ENCODE measurements at regions not wholly inside any gene's neighbourhood (a gene's known extent, or its start where the extent isn't known, plus 50 kb on each side); places are given as distances from the start of the nearest gene placed in this dataset.
A peak's percentile ranks its signal among the peaks of the same experiment; 100 is the strongest.

- peaks cover 0 to 15% (median 8%) of the 10 kb centered on the region in 4 donors for H3K4me1 ChIP-seq
- no peak for TF ChIP-seq EP300 (IDR thresholded peaks at IDR 0.05)
- TF ChIP-seq POLR2AphosphoS5 (IDR thresholded peaks at IDR 0.05) = peak in 2 of 4 donors; percentile 11 to 26
- no peak for DNase-seq
- H3K36me3 ChIP-seq = no peaks in the 10 kb centered on the region
- 2 to 6% methylated on average over 41 of the region's 41 CpGs for WGBS, 2 donors
- no peak overlapping the region for H3K27ac ChIP-seq
- peaks cover 9 to 55% (median 40%) of the 10 kb centered on the region in 3 donors for H3K27me3 ChIP-seq
- H3K9me3 ChIP-seq = no peaks in the 10 kb centered on the region
- intact Hi-C loops (cut with DNase I) = no loop called here
- peak overlapping the region in 3 of 4 donors; percentile 33 to 37 (median 36) for H3K4me3 ChIP-seq
Observed at GRCh38 chr9:84140535-84141101, 160.0 kb downstream of the RMI1 start.

GRCh38 chr9:84141741-84142370 lies 161.3 kb downstream of the RMI1 start:
- peaks cover 9 to 55% (median 40%) of the 10 kb centered on the region in 3 donors for H3K27me3 ChIP-seq
- intact Hi-C loops (cut with DNase I) = no loop called here
- 70 to 84% methylated on average over 7 of the region's 7 CpGs for WGBS, 2 donors

GRCh38 chr9:84145031-84145430 lies 164.4 kb downstream of the RMI1 start:
- H3K9me3 ChIP-seq = no peaks in the 10 kb centered on the region
- intact Hi-C loops (cut with DNase I) = no loop called here
- WGBS, 2 donors = 72 to 81% methylated on average over 3 of the region's 3 CpGs
- TF ChIP-seq POLR2A (IDR thresholded peaks at IDR 0.05) (no peak), POLR2AphosphoS5 (IDR thresholded peaks at IDR 0.05) (no peak), EP300 (IDR thresholded peaks at IDR 0.05) (no peak), CTCF (IDR thresholded peaks at IDR 0.05) (no peak)
- no peak for DNase-seq
- H3K4me1 ChIP-seq = peaks cover 0 to 23% (median 20%) of the 10 kb centered on the region in 4 donors
- H3K27ac ChIP-seq = no peak overlapping the region
- no peak overlapping the region for H3K4me3 ChIP-seq
- H3K36me3 ChIP-seq = no peaks in the 10 kb centered on the region
- peaks cover 9 to 51% (median 40%) of the 10 kb centered on the region in 3 donors for H3K27me3 ChIP-seq

More at GRCh38 chr9:84141741-84142370, 161.3 kb downstream of the RMI1 start:
- DNase-seq = no peak
- no peak overlapping the region for H3K27ac ChIP-seq
- H3K9me3 ChIP-seq = no peaks in the 10 kb centered on the region
- TF ChIP-seq CTCF (IDR thresholded peaks at IDR 0.05) = no peak
- TF ChIP-seq EP300 (IDR thresholded peaks at IDR 0.05) = no peak
- TF ChIP-seq POLR2A (IDR thresholded peaks at IDR 0.05) = no peak
- no peak for TF ChIP-seq POLR2AphosphoS5 (IDR thresholded peaks at IDR 0.05)
- H3K4me3 ChIP-seq = no peak overlapping the region
- H3K4me1 ChIP-seq = peaks cover 0 to 18% (median 14%) of the 10 kb centered on the region in 4 donors
- no peaks in the 10 kb centered on the region for H3K36me3 ChIP-seq

- Histone ChIP-seq H3K4me3 (no peak overlapping the region), H3K27ac (no peak overlapping the region), H3K9me3 (no peaks in the 10 kb centered on the region), H3K36me3 (no peaks in the 10 kb centered on the region), H3K4me1 (peaks cover 0 to 16% (median 15%) of the 10 kb centered on the region in 4 donors), H3K27me3 (peaks cover 9 to 44% (median 33%) of the 10 kb centered on the region in 3 donors)
- intact Hi-C loops (cut with DNase I) = no loop called here
- TF ChIP-seq POLR2A (IDR thresholded peaks at IDR 0.05) = no peak
- TF ChIP-seq POLR2AphosphoS5 (IDR thresholded peaks at IDR 0.05) = no peak
- no peak for TF ChIP-seq EP300 (IDR thresholded peaks at IDR 0.05)
- TF ChIP-seq CTCF (IDR thresholded peaks at IDR 0.05) = no peak
- WGBS, 2 donors = 16 to 70% methylated on average over 2 of the region's 2 CpGs
- no peak for DNase-seq
Observed at GRCh38 chr9:84145780-84146179, 165.2 kb downstream of the RMI1 start.

- H3K9me3 ChIP-seq = no peaks in the 10 kb centered on the region
- DNase-seq = no peak
- peaks cover 0 to 12% (median 10%) of the 10 kb centered on the region in 4 donors for H3K4me1 ChIP-seq
- no peak overlapping the region for H3K4me3 ChIP-seq
- H3K27ac ChIP-seq = no peak overlapping the region
- 33 to 36% methylated on average over 6 of the region's 6 CpGs for WGBS, 2 donors
- H3K27me3 ChIP-seq = peaks cover 0 to 30% (median 20%) of the 10 kb centered on the region in 3 donors
- H3K36me3 ChIP-seq = no peaks in the 10 kb centered on the region
- no peak for TF ChIP-seq CTCF (IDR thresholded peaks at IDR 0.05)
- no peak for TF ChIP-seq POLR2A (IDR thresholded peaks at IDR 0.05)
- no peak for TF ChIP-seq EP300 (IDR thresholded peaks at IDR 0.05)
- no peak for TF ChIP-seq POLR2AphosphoS5 (IDR thresholded peaks at IDR 0.05)
- intact Hi-C loops (cut with DNase I) = no loop called here
Observed at GRCh38 chr9:84146893-84147710, 166.5 kb downstream of the RMI1 start.
